Gastroesophageal sphincter (tissue), 4 donors: ENCODE measurements at regions not wholly inside any gene's neighbourhood (a gene's known extent, or its start where the extent isn't known, plus 50 kb on each side); places are given as distances from the start of the nearest gene placed in this dataset.
"Not testable (repeated sequence)": the region's sequence is repeated elsewhere in the genome, so short reads cannot be mapped to it uniquely, and the experiment has no call there.

ENCODE experiments used
- ATAC-seq: fragments of 150-250 bp; one replicate; pipeline ENCODE4 v1.9.1; 2016; ENCODE audit warnings: mild to moderate bottlenecking, moderate library complexity
- H3K27ac ChIP-seq, 4 donors: fragments of 200-600 bp; sonication (generic) in 3 of 4; 1 replicate in 3 of 4; 2 replicates in 1 of 4; pipeline ENCODE4 v1.5.1; 2016 to 2019
- H3K27me3 ChIP-seq: fragments of 200-600 bp; sonication (generic); one replicate; pipeline ENCODE4 v1.5.1; 2019
- H3K36me3 ChIP-seq, 2 donors: fragments of 200-600 bp; sonication (generic); one replicate each; pipeline ENCODE4 v1.5.1; 2019; ENCODE audit warnings: control low read depth in 1 of 2
- H3K4me1 ChIP-seq, 3 donors: fragments of 200-600 bp; sonication (generic); 1 replicate in 2 of 3; 2 replicates in 1 of 3; pipeline ENCODE4 v1.5.1; 2016 to 2019; ENCODE audit warnings: control low read depth in 2 of 3
- H3K4me3 ChIP-seq, 2 donors: fragments of 200-600 bp; sonication (generic); one replicate each; pipeline ENCODE4 v1.5.1; 2019; ENCODE audit warnings: mild to moderate bottlenecking in 1 of 2, moderate library complexity in 1 of 2
- H3K9me3 ChIP-seq, 3 donors: fragments of 200-600 bp; sonication (generic); one replicate each; pipeline ENCODE4 v1.5.1; 2017 to 2019; ENCODE audit warnings: control low read depth in 2 of 3
- EP300 ChIP-seq: sonication (generic); formaldehyde crosslinking; IDR thresholded peaks from one replicate; pipeline ENCODE4 v1.6.1; 2017; ENCODE audit warnings: antibody characterized with exemption, mild to moderate bottlenecking
- POLR2A ChIP-seq, 2 donors: fragments of 450-650 bp; IDR thresholded peaks; one replicate each; pipeline ENCODE4 v1.6.1; 2017; ENCODE audit warnings: antibody characterized with exemption in 2 of 2, mild to moderate bottlenecking in 2 of 2, moderate library complexity in 1 of 2
- POLR2AphosphoS5 ChIP-seq: sonication (generic); formaldehyde crosslinking; IDR thresholded peaks from one replicate; pipeline ENCODE4 v1.6.1; 2017; ENCODE audit warnings: antibody characterized with exemption
- WGBS, 2 donors: methylation state at CpG; one replicate each; pipeline ENCODE4 v1.1.5; 2018; ENCODE audit warnings: low coverage in 1 of 2; 5-methylcytosine and 5-hydroxymethylcytosine counted together
- TF ChIP-seq, protein P1 (sequence below), 4 experiments: fragments of 200-600 bp in 2 of 4; fragments of 450-650 bp in 2 of 4; sonication (generic) in 1 of 4; IDR thresholded peaks; one replicate each; pipeline ENCODE4 v1.5.1; 2017 to 2019; ENCODE audit warnings: antibody characterized with exemption in 4 of 4, mild to moderate bottlenecking in 2 of 4, moderate library complexity in 2 of 4

- H3K9me3 ChIP-seq = no peaks in the 10 kb centered on the region
- H3K4me3 ChIP-seq = no peak overlapping the region
- TF ChIP-seq EP300 (no peak), POLR2AphosphoS5 (no peak), POLR2A (IDR thresholded peaks at IDR 0.05) (no peak)
- TF ChIP-seq, protein P1, sequence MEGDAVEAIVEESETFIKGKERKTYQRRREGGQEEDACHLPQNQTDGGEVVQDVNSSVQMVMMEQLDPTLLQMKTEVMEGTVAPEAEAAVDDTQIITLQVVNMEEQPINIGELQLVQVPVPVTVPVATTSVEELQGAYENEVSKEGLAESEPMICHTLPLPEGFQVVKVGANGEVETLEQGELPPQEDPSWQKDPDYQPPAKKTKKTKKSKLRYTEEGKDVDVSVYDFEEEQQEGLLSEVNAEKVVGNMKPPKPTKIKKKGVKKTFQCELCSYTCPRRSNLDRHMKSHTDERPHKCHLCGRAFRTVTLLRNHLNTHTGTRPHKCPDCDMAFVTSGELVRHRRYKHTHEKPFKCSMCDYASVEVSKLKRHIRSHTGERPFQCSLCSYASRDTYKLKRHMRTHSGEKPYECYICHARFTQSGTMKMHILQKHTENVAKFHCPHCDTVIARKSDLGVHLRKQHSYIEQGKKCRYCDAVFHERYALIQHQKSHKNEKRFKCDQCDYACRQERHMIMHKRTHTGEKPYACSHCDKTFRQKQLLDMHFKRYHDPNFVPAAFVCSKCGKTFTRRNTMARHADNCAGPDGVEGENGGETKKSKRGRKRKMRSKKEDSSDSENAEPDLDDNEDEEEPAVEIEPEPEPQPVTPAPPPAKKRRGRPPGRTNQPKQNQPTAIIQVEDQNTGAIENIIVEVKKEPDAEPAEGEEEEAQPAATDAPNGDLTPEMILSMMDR (IDR thresholded peaks at IDR 0.05) = no peak
- H3K4me1 ChIP-seq = no peaks in the 10 kb centered on the region
- ATAC-seq = no peak
- peaks cover 4% of the 10 kb centered on the region for H3K27me3 ChIP-seq
- H3K27ac ChIP-seq = no peak overlapping the region
- H3K36me3 ChIP-seq = no peaks in the 10 kb centered on the region
- 54 to 63% methylated on average over 2 to 4 of the region's 9 CpGs for WGBS, 2 donors
These were observed 135.9 kb downstream of the GPCPD1 start for GRCh38 chr20:5474646-5475550.

DNA sequence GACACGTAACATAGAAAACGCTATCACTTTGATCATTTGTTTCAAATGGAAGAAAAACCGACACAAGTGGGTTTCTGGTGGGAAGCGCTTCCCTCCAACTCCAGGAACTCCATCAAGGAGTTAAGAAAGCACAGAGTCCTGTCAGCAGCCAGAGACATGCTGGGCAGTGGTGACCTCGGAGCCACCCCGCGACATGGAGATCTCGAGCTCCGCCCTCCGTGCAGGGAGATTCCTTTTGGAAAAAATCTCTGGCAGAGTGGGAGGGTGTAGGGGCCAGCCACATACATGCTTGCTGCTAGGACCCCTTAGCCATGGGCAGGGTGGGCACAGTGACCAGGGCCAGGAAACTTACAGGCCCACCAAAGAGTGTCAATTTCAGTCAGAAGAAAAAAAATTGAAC is 138.9 kb downstream of the GPCPD1 start:
- peaks cover 14% of the 10 kb centered on the region for H3K27me3 ChIP-seq
- not testable (repeated sequence) for H3K27ac ChIP-seq, H3K36me3 ChIP-seq, H3K9me3 ChIP-seq, H3K4me1 ChIP-seq, ATAC-seq
- peak overlapping the region in 1 of 2 donors; percentile 35 for H3K4me3 ChIP-seq
- WGBS, 2 donors = no CpG with 5 or more reads among the region's 10 CpGs

DNA sequence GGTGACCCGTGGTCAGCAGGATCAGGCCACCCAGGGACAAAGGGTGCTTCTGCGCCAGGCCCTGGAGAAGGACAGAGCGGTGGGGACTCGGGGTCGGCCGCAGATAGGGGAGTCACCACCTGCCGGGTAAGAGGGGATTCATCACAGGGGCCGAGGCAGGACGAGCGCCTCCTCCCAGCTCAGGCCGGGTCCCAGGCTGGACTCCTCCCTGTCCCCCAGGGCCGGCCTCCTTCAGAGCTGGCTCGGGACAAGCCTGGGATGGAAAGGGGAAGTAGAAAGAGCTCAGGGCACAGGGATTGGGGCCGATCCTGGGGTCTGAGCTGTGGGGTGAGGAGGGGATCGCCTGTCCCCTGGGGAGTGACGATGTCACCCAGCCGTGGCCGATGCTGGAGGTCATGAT is 139.4 kb downstream of the GPCPD1 start:
- no peaks in the 10 kb centered on the region for H3K4me1 ChIP-seq
- no peak overlapping the region for H3K27ac ChIP-seq
- TF ChIP-seq EP300 (no peak), POLR2AphosphoS5 (no peak), POLR2A (IDR thresholded peaks at IDR 0.05) (no peak)
- TF ChIP-seq, protein P1 (IDR thresholded peaks at IDR 0.05) = no peak
- no peaks in the 10 kb centered on the region for H3K9me3 ChIP-seq
- ATAC-seq = no peak
- peaks cover 14% of the 10 kb centered on the region for H3K27me3 ChIP-seq
- WGBS, 2 donors = 80% methylated on average over 2 of the region's 18 CpGs; no CpG with 5 or more reads in 1 of the 2 donors
- no peaks in the 10 kb centered on the region for H3K36me3 ChIP-seq
- H3K4me3 ChIP-seq = peak overlapping the region in 1 of 2 donors; percentile 35

- Histone ChIP-seq H3K27ac (no peak overlapping the region), H3K4me1 (no peaks in the 10 kb centered on the region), H3K9me3 (no peaks in the 10 kb centered on the region), H3K27me3 (peaks cover 14% of the 10 kb centered on the region), H3K4me3 (no peak overlapping the region), H3K36me3 (no peaks in the 10 kb centered on the region)
- TF ChIP-seq, protein P1 (IDR thresholded peaks at IDR 0.05) = no peak
- no peak for ATAC-seq
- 84% methylated on average over 9 of the region's 16 CpGs; no CpG with 5 or more reads in 1 of the 2 donors for WGBS, 2 donors
These were observed 139.9 kb downstream of the GPCPD1 start for GRCh38 chr20:5470943-5471342.

GRCh38 chr20:5470458-5470857 is 140.3 kb downstream of the GPCPD1 start:
- H3K27ac ChIP-seq = no peak overlapping the region
- H3K27me3 ChIP-seq = peaks cover 14% of the 10 kb centered on the region
- no peaks in the 10 kb centered on the region for H3K36me3 ChIP-seq
- no peaks in the 10 kb centered on the region for H3K4me1 ChIP-seq
- ATAC-seq = no peak
- WGBS, 2 donors = 35 to 50% methylated on average over 1 to 3 of the region's 4 CpGs
- H3K4me3 ChIP-seq = no peak overlapping the region
- TF ChIP-seq EP300 (no peak), POLR2AphosphoS5 (no peak), POLR2A (IDR thresholded peaks at IDR 0.05) (no peak)
- TF ChIP-seq, protein P1 (IDR thresholded peaks at IDR 0.05) = no peak
- H3K9me3 ChIP-seq = no peaks in the 10 kb centered on the region
